ENCODE measurements at regions not wholly inside any gene's neighbourhood (a gene's known extent, or its start where the extent isn't known, plus 50 kb on each side); places are given as distances from the start of the nearest gene placed in this dataset.

- Histone ChIP-seq H3K27ac (ENCODE audit: control insufficient read depth, insufficient read depth) (no peak overlapping the region), H3K4me1 (ENCODE audit: control insufficient read depth, insufficient read depth, low read length) (no peaks in the 10 kb centered on the region; the same call in 1 of the 2 replicates), H3K9me3 (replicated peaks; ENCODE audit: control insufficient read depth, insufficient read depth, low read length) (no peaks in the 10 kb centered on the region), H3K27me3 (replicated peaks in 1 of 2; ENCODE audit: control insufficient read depth in 2 of 2, insufficient read depth in 2 of 2, low read length in 1 of 2) (no peaks in the 10 kb centered on the region; a peak in 1 of 4 replicates), H3K4me3 (no peak overlapping the region), H3K36me3 (ENCODE audit: control insufficient read depth in 2 of 2, insufficient read depth in 2 of 2, low read length in 1 of 2) (no peaks in the 10 kb centered on the region), H3K79me2 (ENCODE audit: control insufficient read depth, insufficient read depth, low read length) (no peaks in the 10 kb centered on the region), H4K20me1 (ENCODE audit: control insufficient read depth, insufficient read depth) (no peaks in the 10 kb centered on the region), H3K9ac (ENCODE audit: control insufficient read depth, insufficient read depth, low read length) (no peak overlapping the region), H3K4me2 (ENCODE audit: control insufficient read depth, insufficient read depth) (no peak overlapping the region), H2AFZ (ENCODE audit: control insufficient read depth, low read depth, low read length) (no peak overlapping the region)
- ATAC-seq (no peak), FAIRE-seq (no peak), DNase-seq (ENCODE audit: low read depth, low spot score) (no peak)
- no TSS peak for BruUV-seq (replicated peaks)
- CTCF ChIA-PET: interaction anchor here (1.0 kb wide), 1 partner anchor 325 kb away, joined by 3 read pairs; no protein-coding TSS in a partner anchor
- TF ChIP-seq TARDBP (IDR thresholded peaks at IDR 0.05; ENCODE audit: borderline replicate concordance) (no peak), NFYA (IDR thresholded peaks at IDR 0.05; ENCODE audit: borderline replicate concordance, low read depth, low read length) (no peak), SREBF1 (IDR thresholded peaks at IDR 0.05; ENCODE audit: low read length) (no peak), ZNF217 (IDR thresholded peaks at IDR 0.05) (no peak), WRNIP1 (IDR thresholded peaks at IDR 0.05; ENCODE audit: borderline replicate concordance, low read depth, low read length) (no peak), RCOR1 (conservative IDR thresholded peaks at IDR 0.05; ENCODE audit: low read depth, low read length) (no peak)
- TF ChIP-seq, protein P1, sequence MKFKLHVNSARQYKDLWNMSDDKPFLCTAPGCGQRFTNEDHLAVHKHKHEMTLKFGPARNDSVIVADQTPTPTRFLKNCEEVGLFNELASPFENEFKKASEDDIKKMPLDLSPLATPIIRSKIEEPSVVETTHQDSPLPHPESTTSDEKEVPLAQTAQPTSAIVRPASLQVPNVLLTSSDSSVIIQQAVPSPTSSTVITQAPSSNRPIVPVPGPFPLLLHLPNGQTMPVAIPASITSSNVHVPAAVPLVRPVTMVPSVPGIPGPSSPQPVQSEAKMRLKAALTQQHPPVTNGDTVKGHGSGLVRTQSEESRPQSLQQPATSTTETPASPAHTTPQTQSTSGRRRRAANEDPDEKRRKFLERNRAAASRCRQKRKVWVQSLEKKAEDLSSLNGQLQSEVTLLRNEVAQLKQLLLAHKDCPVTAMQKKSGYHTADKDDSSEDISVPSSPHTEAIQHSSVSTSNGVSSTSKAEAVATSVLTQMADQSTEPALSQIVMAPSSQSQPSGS (IDR thresholded peaks at IDR 0.05; ENCODE audit: low read length): no peak
- intact Hi-C loops (cut with micrococcal nuclease; ENCODE audit: unreplicated experiment) (no loop called here), in situ Hi-C loops (cut with MboI) (loop anchor here (25.0 kb wide), 1 partner anchor 573 kb away; no protein-coding TSS in a partner anchor)
- SMC1A ChIA-PET (ENCODE audit: uncharacterized antibody, unreplicated experiment): interaction anchor here (0.8 to 1.5 kb wide), 3 partner anchors 10 to 325 kb away, joined by 3 to 4 read pairs (median 4); no protein-coding TSS in a partner anchor
- RAD21 ChIA-PET (ENCODE audit: unreplicated experiment): no interaction called here
- WGBS (ENCODE audit: insufficient coverage, insufficient replicate concordance, low lambda C conversion rate, missing lambda C conversion rate): 86% methylated on average over 6 of the region's 6 CpGs
- POLR2A ChIA-PET: no interaction called here
Observed at GRCh38 chr5:62785588-62785987, 207.0 kb downstream of the LRRC70 start.

Data from GM12878 (cell line).